Breast epithelium (tissue), 4 donors: ENCODE measurements at regions not wholly inside any gene's neighbourhood (a gene's known extent, or its start where the extent isn't known, plus 50 kb on each side); places are given as distances from the start of the nearest gene placed in this dataset.

Experiments used
- DNase-seq, 2 donors: peaks; one replicate each; pipeline ENCODE4 v3.0.0-alpha.2; 2019; ENCODE audit warnings: low spot score in 2 of 2
- H3K27ac ChIP-seq, 2 donors: fragments of 200-600 bp; sonication (generic) in 1 of 2; one replicate each; pipeline ENCODE4 v1.5.1; 2016 to 2019; ENCODE audit warnings: mild to moderate bottlenecking in 1 of 2
- H3K27me3 ChIP-seq, 2 donors: fragments of 200-600 bp; sonication (generic) in 1 of 2; one replicate each; pipeline versions ENCODE4 v1.5.1 to v1.6.0; 2017 to 2019; ENCODE audit warnings: control low read depth in 1 of 2, mild to moderate bottlenecking in 1 of 2
- H3K36me3 ChIP-seq: fragments of 200-600 bp; one replicate; pipeline ENCODE4 v1.5.1; 2019
- H3K4me1 ChIP-seq, 2 donors: fragments of 200-600 bp; sonication (generic); one replicate each; pipeline ENCODE4 v1.5.1; 2016 to 2019; ENCODE audit warnings: control low read depth in 1 of 2
- H3K4me3 ChIP-seq, 3 donors: fragments of 200-600 bp; sonication (generic); 1 replicate in 2 of 3; 2 replicates in 1 of 3; pipeline ENCODE4 v1.5.1; 2016 to 2019; ENCODE audit warnings: mild to moderate bottlenecking in 3 of 3, moderate library complexity in 2 of 3
- H3K9me3 ChIP-seq, 2 donors: fragments of 200-600 bp; sonication (generic) in 1 of 2; one replicate each; pipeline ENCODE4 v1.5.1; 2016 to 2019; ENCODE audit warnings: control low read depth in 1 of 2
- POLR2A ChIP-seq: fragments of 450-650 bp; IDR thresholded peaks from one replicate; pipeline ENCODE4 v1.6.1; 2016; ENCODE audit warnings: antibody characterized with exemption, mild to moderate bottlenecking, moderate library complexity
- POLR2AphosphoS5 ChIP-seq, 3 donors: sonication (generic); formaldehyde crosslinking; IDR thresholded peaks; one replicate each; pipeline ENCODE4 v1.6.1; 2017; ENCODE audit warnings: antibody characterized with exemption in 3 of 3
- intact Hi-C: fragments of 100-400 bp; cut with DNase I; formaldehyde crosslinking; loops from one replicate; pipeline ENCODE4 v1.15.1; 2023; ENCODE audit warnings: low total_unique reads
- TF ChIP-seq, protein P1 (sequence below), 3 donors: fragments of 450-650 bp; IDR thresholded peaks; one replicate each; pipeline ENCODE4 v1.5.1; 2016 to 2017; ENCODE audit warnings: antibody characterized with exemption in 3 of 3, mild to moderate bottlenecking in 3 of 3, moderate library complexity in 3 of 3

DNA sequence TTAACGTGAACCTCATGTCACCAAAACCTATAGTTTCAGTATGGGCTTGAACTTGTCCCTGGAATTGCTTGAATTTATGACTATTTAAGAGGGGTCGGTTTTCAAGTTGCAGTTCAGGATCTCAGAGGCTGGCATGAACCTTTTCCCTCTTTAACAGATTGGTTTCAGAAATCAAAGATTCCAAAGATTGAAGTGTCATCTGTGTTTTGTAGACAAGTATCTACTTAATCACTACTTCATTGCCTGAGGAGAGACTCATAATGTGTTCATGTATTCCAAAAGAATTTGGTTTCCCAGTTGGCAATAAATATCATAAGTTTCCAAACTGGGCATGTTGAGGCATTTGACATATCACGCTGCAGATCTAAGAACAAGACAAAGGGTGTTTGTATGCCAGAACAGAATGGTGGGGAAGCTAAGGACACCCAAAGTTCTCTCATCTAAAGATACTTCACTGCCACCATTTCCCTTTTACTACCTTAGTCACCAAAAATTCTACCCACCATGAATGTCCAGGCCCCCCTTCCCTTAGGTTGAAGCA lies 199.5 kb downstream of the NUAK1 start:
- no peak for DNase-seq
- H3K9me3 ChIP-seq = no peaks in the 10 kb centered on the region
- intact Hi-C loops = no loop called here
- no peaks in the 10 kb centered on the region for H3K27me3 ChIP-seq
- no peak overlapping the region for H3K4me3 ChIP-seq
- TF ChIP-seq POLR2AphosphoS5 (IDR thresholded peaks at IDR 0.05) (no peak), POLR2A (no peak)
- TF ChIP-seq, protein P1, sequence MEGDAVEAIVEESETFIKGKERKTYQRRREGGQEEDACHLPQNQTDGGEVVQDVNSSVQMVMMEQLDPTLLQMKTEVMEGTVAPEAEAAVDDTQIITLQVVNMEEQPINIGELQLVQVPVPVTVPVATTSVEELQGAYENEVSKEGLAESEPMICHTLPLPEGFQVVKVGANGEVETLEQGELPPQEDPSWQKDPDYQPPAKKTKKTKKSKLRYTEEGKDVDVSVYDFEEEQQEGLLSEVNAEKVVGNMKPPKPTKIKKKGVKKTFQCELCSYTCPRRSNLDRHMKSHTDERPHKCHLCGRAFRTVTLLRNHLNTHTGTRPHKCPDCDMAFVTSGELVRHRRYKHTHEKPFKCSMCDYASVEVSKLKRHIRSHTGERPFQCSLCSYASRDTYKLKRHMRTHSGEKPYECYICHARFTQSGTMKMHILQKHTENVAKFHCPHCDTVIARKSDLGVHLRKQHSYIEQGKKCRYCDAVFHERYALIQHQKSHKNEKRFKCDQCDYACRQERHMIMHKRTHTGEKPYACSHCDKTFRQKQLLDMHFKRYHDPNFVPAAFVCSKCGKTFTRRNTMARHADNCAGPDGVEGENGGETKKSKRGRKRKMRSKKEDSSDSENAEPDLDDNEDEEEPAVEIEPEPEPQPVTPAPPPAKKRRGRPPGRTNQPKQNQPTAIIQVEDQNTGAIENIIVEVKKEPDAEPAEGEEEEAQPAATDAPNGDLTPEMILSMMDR (IDR thresholded peaks at IDR 0.05) = no peak
- no peaks in the 10 kb centered on the region for H3K4me1 ChIP-seq
- no peak overlapping the region for H3K27ac ChIP-seq
- H3K36me3 ChIP-seq = no peaks in the 10 kb centered on the region

DNA sequence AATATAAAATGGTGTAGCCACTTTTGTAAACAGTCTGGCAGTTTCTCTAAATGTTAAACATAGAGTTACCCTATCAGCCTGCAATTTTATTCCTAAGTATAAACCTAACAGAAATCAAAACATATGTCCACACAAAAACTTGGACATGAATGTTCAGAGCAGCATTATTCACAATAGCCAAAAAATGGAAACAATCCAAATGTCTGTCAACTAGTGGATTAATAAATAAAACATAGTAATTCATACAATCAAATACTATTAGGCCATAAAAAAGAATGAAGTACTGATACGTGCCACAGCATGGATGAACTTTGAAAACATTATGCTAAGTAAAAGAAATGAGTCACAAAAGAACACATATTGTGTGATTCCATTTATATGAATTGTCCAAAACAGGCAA lies 196.5 kb downstream of the NUAK1 start:
- H3K9me3 ChIP-seq = no peaks in the 10 kb centered on the region
- DNase-seq = no peak
- H3K27me3 ChIP-seq = no peaks in the 10 kb centered on the region
- no peak overlapping the region for H3K27ac ChIP-seq
- no peaks in the 10 kb centered on the region for H3K4me1 ChIP-seq
- TF ChIP-seq, protein P1 (IDR thresholded peaks at IDR 0.05) = no peak
- no peak for TF ChIP-seq POLR2A
- no peak for TF ChIP-seq POLR2AphosphoS5 (IDR thresholded peaks at IDR 0.05)
- H3K36me3 ChIP-seq = no peaks in the 10 kb centered on the region
- H3K4me3 ChIP-seq = no peak overlapping the region
- intact Hi-C loops = no loop called here

DNA sequence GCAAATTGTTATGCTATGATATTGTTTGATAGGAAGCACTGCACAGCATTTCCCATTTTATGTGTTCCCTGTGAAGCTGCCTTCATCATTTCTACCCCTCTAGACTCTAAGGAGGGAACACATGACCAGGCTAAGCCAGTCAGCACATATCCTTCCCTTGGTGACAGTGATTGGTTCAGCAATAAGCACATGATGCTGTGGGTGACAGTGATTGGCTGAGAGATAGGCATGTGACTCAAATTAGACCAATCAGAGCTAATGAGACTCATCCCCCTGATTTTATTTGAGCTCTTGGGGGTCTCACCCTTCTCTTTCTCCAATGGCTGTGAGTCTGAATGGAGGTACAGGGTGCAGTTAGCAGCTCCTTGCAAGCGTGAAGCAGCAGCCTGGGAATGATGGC lies 195.2 kb downstream of the NUAK1 start:
- Histone ChIP-seq H3K4me3 (no peak overlapping the region), H3K27ac (no peak overlapping the region), H3K36me3 (no peaks in the 10 kb centered on the region), H3K4me1 (no peaks in the 10 kb centered on the region), H3K27me3 (no peaks in the 10 kb centered on the region), H3K9me3 (no peaks in the 10 kb centered on the region)
- intact Hi-C loops = no loop called here
- TF ChIP-seq, protein P1 (IDR thresholded peaks at IDR 0.05) = no peak
- TF ChIP-seq POLR2AphosphoS5 (IDR thresholded peaks at IDR 0.05) = no peak
- no peak for TF ChIP-seq POLR2A
- no peak for DNase-seq

DNA sequence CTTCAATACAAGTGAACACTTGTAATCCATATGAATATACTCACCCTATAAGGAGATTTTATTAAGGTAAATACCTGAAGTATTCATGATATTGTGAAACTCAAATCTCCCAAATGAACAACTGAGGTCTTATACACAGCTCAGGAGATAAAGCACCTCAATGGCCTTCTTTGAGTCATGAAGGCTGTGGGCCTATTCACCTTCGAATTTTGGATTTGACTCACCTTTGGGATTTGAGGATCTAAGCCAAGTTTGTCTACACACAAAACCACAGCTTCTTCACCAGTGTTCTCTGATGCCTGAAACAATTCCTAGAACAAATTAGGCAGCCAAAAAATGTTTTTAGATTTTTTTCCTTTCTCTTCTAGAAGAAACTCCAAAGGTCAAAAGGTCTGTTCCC lies 194.1 kb downstream of the NUAK1 start:
- Histone ChIP-seq H3K27ac (no peak overlapping the region), H3K9me3 (no peaks in the 10 kb centered on the region), H3K27me3 (no peaks in the 10 kb centered on the region), H3K4me3 (no peak overlapping the region), H3K4me1 (peaks cover 0 to 7% of the 10 kb centered on the region in 2 donors), H3K36me3 (no peaks in the 10 kb centered on the region)
- intact Hi-C loops = no loop called here
- DNase-seq = no peak
- TF ChIP-seq, protein P1 (IDR thresholded peaks at IDR 0.05) = no peak
- TF ChIP-seq POLR2A = no peak
- TF ChIP-seq POLR2AphosphoS5 (IDR thresholded peaks at IDR 0.05) = no peak

DNA sequence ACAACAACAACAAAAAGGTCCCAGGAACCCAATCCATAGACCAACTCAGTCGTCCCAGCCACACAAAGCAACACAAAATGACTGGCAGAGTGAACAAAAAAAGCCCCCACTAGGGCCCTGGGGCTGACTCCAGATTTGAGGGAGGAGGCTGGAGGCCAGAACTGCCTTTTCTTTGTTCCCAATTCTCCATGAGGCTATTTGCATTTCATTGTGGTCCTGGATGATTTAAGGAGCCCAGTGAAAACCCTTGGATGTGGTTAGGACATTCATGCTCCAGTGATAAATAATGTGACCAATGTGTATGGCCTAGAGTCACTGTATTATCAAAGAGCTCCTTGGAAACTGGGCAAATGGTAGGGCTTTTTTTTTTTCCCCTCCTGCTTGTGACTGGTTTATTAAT lies 192.9 kb downstream of the NUAK1 start:
- intact Hi-C loops = no loop called here
- Histone ChIP-seq H3K4me3 (no peak overlapping the region), H3K4me1 (peaks cover 0 to 7% of the 10 kb centered on the region in 2 donors), H3K36me3 (no peaks in the 10 kb centered on the region), H3K27me3 (no peaks in the 10 kb centered on the region), H3K9me3 (no peaks in the 10 kb centered on the region), H3K27ac (no peak overlapping the region)
- DNase-seq = no peak
- TF ChIP-seq, protein P1 (IDR thresholded peaks at IDR 0.05) = no peak
- TF ChIP-seq POLR2A = no peak
- no peak for TF ChIP-seq POLR2AphosphoS5 (IDR thresholded peaks at IDR 0.05)
